C4-2B (cell line): ENCODE measurements at regions not wholly inside any gene's neighbourhood (a gene's known extent, or its start where the extent isn't known, plus 50 kb on each side); places are given as distances from the start of the nearest gene placed in this dataset.

ENCODE experiments used
- ZFX ChIP-seq: fragments of 450-650 bp; IDR thresholded peaks from 2 replicates; pipeline ENCODE4 v1.6.1; 2017
- TF ChIP-seq, protein P1 (sequence below): fragments of 450-650 bp; conservative IDR thresholded peaks from 2 replicates; pipeline ENCODE4 v1.5.1; 2017; ENCODE audit warnings: mild to moderate bottlenecking

DNA sequence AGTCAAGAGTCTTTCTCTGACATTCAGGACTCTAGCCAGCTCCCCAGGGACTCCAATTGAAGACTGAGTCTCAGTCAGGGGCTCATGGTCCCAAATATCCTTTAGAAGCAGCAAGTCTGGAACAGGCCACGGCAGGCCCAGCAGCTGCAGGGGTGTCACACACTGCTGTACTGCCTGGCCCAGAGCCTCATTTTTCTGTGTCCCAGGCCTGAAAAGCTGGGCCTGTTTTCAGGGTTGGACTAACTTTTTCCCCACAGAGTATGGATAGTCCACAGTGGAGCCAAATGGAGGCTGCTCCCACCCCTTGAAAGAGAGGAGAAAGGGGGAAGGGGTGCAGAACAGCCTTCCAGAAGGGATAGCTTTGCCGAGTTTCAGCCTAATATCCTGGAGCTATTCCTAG is 146.8 kb upstream of the NALF2 start:
- TF ChIP-seq, protein P1, sequence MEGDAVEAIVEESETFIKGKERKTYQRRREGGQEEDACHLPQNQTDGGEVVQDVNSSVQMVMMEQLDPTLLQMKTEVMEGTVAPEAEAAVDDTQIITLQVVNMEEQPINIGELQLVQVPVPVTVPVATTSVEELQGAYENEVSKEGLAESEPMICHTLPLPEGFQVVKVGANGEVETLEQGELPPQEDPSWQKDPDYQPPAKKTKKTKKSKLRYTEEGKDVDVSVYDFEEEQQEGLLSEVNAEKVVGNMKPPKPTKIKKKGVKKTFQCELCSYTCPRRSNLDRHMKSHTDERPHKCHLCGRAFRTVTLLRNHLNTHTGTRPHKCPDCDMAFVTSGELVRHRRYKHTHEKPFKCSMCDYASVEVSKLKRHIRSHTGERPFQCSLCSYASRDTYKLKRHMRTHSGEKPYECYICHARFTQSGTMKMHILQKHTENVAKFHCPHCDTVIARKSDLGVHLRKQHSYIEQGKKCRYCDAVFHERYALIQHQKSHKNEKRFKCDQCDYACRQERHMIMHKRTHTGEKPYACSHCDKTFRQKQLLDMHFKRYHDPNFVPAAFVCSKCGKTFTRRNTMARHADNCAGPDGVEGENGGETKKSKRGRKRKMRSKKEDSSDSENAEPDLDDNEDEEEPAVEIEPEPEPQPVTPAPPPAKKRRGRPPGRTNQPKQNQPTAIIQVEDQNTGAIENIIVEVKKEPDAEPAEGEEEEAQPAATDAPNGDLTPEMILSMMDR = no peak
- no peak for TF ChIP-seq ZFX
